Liver (tissue), 3 donors: ENCODE measurements at regions not wholly inside any gene's neighbourhood (a gene's known extent, or its start where the extent isn't known, plus 50 kb on each side); places are given as distances from the start of the nearest gene placed in this dataset.

Experiments
- RXRA ChIP-seq, 2 donors: IDR thresholded peaks; 2 replicates each; pipeline ENCODE4 v1.6.1; 2017 to 2018; ENCODE audit warnings: antibody characterized with exemption in 2 of 2, mild to moderate bottlenecking in 1 of 2
- TF ChIP-seq, protein P1 (sequence below): fragments of 150-350 bp; IDR thresholded peaks from 2 replicates; pipeline ENCODE4 v1.5.1; 2017; ENCODE audit warnings: improper control_type of control experiment, low read depth, low read length; ENCODE audit not compliant: missing input control
- donor health status: healthy.
- donor health status: healthy.

DNA sequence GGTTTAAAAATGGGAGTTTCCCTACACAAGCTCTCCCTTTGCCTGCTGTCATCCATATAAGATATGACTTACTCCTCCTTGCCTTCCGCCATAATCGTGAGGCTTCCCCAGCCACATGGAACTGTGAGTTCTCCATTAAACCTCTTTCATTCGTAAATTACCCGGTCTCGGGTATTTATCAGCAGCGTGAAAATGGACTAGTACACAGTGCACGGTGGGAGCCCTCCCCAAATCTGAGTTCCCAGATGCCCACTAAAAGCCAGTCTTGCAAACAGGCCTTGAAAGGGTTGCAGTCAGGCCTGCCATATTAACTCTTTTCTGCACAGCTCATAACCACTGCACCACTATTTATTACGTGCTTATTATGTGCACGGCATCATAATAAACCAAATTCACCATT is 400.9 kb downstream of the PRDM2 start:
- TF ChIP-seq, protein P1, sequence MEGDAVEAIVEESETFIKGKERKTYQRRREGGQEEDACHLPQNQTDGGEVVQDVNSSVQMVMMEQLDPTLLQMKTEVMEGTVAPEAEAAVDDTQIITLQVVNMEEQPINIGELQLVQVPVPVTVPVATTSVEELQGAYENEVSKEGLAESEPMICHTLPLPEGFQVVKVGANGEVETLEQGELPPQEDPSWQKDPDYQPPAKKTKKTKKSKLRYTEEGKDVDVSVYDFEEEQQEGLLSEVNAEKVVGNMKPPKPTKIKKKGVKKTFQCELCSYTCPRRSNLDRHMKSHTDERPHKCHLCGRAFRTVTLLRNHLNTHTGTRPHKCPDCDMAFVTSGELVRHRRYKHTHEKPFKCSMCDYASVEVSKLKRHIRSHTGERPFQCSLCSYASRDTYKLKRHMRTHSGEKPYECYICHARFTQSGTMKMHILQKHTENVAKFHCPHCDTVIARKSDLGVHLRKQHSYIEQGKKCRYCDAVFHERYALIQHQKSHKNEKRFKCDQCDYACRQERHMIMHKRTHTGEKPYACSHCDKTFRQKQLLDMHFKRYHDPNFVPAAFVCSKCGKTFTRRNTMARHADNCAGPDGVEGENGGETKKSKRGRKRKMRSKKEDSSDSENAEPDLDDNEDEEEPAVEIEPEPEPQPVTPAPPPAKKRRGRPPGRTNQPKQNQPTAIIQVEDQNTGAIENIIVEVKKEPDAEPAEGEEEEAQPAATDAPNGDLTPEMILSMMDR, result no peak
- TF ChIP-seq RXRA (IDR thresholded peaks at IDR 0.05), result no peak
